ENCODE measurements at regions not wholly inside any gene's neighbourhood (a gene's known extent, or its start where the extent isn't known, plus 50 kb on each side); places are given as distances from the start of the nearest gene placed in this dataset.

- TF ChIP-seq TEAD1 (CRISPR knock-in tag; IDR thresholded peaks at IDR 0.05) (no peak), ZNF138 (CRISPR knock-in tag; conservative IDR thresholded peaks at IDR 0.05) (no peak), SP1 (CRISPR knock-in tag; conservative IDR thresholded peaks at IDR 0.05) (no peak), TCF7 (CRISPR knock-in tag; IDR thresholded peaks at IDR 0.05; ENCODE audit: low read depth) (no peak), CTCF (IDR thresholded peaks at IDR 0.05) (no peak), MXD4 (CRISPR knock-in tag; IDR thresholded peaks at IDR 0.05; ENCODE audit: borderline replicate concordance) (no peak), MAX (CRISPR knock-in tag; IDR thresholded peaks at IDR 0.05) (no peak), NFE2L1 (CRISPR knock-in tag; IDR thresholded peaks at IDR 0.05) (no peak)
Measured at GRCh38 chr3:180092889-180093288, 56.2 kb upstream of the PEX5L start.

All from WTC11 (cell line).